Activated naive CD4-positive, alpha-beta T cell (primary cell): ENCODE measurements at regions not wholly inside any gene's neighbourhood (a gene's known extent, or its start where the extent isn't known, plus 50 kb on each side); places are given as distances from the start of the nearest gene placed in this dataset.

Experiments used
- DNase-seq, 4 experiments: peaks; one replicate each; lab custom pipeline; 2025; lab: John Stamatoyannopoulos, UW

DNA sequence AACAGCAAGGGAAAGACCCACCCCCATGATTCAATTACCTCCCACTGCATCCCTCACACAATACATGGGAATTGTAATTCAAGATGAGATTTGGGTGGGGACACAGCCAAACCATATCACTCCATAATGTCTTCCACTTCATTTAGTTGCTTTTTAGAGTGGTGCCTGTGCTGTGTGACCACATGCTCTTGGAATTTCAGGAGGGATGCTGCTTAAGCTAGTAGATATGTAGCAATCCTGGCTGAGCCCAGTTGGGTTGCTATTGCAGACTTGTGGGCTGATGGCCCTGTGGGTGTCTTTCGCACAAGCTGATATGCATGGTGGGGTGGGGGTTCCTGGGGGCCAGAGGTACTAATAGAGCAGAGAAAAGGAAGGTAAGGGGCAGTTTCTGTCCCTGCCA, 160.4 kb upstream of the SYT6 start:
- no peak for DNase-seq

DNA sequence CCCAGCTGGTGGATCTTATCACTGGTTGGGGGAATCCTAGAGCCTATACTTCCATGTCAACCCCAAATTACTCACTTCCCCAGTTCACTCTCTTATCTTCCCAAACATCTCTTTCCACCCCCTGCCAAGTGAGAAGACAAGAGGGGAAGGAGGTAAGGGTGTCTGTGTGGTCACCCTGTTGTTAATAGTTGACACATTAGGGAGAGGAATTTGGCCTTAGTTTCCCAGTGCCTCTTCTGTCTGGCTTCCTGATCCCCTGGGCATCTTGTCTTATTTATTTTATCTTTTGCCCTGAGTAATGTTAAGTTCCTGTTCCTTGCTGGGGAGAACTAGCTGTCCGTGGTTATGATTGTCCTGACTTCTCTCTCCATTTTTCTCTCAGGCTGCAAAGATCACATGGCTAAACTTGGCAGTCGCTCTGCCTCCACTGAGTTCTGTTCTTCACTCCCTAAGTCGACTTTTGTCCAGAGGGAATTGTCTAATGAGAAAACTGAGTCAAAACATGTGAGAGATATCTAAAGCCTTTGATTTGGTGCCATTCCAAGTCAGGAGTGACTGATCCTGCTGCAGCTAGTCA, 157.1 kb upstream of the SYT6 start:
- no peak for DNase-seq

DNA sequence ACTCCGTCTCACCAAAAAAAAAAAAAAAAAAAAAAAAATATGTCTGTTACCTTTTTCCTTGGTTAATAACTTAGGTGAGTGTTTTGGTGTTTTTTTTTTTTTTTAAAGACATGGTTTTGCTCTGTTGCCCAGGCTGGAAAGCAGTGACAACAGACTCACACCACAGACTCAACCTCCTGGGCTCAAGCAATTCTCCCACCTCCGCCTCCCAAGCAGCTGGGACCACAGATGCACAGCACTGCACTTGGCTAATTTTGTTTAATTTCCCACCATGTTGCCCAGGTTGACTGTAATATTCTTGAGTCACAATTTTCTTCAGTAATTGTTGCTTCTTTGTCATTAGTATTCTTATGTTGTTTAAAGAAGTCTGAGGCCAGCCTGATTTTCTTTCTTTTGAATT, 149.2 kb upstream of the SYT6 start:
- DNase-seq = no peak

DNA sequence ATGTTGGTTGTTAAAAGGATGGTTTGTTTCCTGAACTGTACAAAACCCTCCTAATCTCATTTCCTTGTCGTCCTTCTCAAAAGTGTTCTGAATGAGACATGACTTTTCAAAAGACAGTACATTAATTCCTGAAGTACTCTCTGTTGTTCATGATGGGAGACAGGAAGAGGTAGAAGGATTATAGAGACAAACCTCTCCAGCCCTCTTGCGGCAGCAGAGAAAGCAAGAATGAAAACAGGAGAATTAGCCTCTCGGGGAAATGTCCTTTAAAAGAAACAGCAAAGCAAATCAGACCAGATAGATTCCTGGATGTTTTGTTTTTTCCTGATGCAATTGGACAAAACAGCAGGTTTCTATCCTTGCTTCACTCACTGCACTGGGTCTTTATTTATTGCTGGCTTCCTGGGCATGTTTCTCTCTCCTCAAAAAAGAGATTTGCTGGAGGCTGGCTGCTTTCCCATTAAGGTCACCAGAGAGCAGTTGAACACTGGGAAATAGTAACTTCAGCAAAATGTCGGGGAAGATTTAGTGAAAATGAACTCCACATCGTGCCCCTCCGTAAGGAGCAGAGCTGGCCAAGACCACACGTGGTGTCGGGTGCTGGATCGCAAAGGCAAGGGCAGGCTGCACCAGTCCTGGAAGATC, 145.8 kb upstream of the SYT6 start:
- DNase-seq = no peak

DNA sequence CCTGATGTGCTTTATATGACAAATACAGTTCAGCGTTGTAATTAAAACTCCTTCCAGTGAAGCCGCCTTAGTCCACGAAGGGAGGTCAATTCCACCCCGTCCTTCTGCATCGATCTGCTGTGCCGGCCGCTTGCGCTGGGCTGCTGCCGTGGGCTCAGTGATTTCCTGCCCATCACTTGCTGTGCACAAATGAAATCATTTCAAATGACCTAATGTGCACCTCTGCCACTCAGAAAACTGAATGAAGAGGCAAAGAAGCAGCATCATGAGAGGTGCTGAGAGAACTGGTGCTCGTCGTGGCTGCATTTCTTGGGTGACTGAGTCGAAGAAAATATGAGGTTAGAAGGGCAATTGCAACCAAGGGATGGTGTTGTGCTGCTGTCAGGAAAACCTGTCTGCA, 144.3 kb upstream of the SYT6 start:
- DNase-seq = no peak

DNA sequence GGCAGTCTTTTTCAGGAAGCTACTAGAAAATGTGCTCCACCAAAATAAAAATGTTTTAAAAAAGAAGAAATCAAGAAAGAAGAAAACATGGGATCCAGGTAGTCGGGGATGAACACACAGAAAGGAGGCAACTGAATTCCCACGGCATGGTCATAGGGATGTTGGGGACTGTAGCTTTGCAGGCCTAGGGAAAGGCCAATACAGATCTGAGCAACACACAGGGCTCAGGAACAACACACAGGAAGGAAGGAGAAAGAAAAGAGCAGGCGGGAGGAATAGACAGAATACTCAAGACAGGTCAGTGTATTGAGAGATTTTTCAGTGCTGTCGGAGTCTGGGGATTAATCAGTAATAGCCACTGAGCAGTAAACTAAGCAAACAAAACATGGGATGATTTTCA, 142.7 kb upstream of the SYT6 start:
- DNase-seq = no peak

DNA sequence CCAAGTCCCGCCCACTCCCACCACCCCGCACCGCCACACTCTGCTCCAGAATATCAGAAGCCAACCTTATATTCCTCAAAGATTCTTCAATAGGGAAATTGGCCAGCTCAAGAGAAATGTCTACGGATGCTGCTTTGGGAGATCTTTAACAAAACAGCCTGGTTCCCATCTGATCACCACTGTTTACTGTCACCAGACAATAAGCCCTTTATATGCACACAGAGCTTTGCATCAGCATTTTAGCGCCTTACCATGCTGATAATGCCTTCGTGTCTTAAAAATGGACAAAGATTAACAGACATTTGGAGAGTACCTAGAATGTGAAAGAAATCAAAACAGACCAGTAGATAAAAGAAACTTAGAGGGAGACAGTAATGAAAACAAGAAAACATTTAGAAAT, 141.7 kb upstream of the SYT6 start:
- DNase-seq = no peak

DNA sequence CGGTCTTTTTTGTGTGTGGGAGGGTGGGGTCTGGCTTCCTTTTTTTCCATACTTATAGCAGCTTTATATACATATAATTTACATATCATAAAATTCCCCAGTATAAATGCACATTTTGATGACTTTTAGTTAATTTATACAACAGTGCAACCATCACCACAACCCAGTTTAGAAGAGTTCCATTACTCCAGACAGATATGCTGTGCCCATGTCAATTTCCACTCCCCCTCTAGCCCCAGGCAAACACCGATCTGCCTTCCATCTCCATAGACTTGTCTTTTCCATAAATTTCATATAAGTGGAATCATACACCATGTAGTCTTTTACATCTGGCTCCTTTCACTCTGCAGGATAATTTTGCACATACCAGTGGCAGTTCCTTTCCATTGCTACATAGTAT, 139.2 kb upstream of the SYT6 start:
- DNase-seq = no peak

DNA sequence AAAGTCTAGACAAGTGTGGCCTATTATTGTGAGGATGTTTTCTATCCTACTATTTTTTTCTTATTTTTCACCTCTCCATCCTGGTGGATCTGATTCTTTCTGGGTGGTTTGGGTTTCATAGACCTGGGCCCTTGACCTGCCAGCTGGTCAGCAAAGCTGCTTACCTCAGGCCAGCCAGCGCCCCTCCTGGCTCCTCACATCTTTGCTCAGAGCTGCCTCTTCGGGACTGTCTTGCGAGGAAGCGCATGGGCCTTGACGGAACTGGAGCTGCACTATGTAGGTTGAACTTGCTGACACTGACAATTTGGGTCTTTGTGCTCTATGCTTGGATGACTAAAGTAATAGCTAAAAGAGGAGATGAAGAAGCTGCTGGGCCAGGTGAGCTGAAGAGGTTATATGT, 138.5 kb upstream of the SYT6 start:
- no peak for DNase-seq

DNA sequence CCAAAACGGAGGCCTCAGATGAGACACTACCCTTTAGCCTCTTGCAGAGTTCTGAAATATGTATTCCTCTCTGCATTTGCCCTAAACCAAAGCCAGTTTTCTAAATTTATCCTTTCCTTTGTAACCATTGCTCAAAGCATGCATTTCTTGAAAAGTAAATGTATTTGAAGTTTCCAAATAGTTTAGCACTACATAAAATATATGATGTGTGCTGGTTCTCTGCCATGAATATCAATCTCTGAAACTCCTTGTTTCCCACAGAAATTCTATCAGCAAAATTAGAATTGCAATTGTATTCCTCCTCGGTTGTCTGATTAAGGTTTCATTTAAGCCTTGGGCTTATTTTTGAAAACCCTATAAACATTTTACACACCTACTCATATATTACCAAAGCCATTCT, 137.1 kb upstream of the SYT6 start:
- no peak for DNase-seq

DNA sequence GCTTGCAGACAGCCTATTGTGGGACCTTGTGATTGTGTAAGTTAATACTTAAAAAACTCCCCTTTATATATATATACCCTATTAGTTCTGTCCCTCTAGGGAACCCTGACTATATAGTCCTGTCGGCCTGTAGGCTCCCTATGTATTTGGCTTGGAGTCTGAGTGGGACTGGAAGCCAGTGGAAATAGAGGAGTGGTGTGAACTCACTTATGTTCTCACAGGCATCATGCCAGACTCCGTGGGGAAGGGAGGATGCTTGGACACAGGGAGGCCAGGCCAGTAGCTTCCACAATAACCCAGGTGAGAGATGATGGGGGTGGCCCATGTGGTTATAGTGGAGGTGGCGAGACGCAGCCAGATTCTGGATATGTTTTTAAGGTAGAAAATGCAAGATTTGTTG, 136.7 kb upstream of the SYT6 start:
- no peak for DNase-seq

DNA sequence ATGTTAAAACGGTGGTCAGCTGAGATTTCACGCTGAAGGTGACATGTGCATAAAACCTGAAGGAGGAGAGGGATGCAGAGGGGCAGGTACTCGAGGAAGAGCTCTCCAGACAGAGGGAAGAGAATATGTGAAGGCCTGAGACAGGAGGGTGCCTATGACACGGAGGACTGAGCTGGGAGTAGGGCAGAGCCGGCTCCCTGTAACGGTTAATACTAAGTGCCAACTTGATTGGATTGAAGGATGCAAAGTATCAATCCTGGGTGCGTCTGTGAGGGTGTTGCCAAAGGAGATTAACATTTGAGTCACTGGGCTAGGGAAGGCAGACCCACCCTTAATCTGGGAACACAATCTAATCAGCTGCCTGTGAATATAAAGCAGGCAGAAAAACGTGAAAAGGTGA, 136.2 kb upstream of the SYT6 start:
- no peak for DNase-seq

DNA sequence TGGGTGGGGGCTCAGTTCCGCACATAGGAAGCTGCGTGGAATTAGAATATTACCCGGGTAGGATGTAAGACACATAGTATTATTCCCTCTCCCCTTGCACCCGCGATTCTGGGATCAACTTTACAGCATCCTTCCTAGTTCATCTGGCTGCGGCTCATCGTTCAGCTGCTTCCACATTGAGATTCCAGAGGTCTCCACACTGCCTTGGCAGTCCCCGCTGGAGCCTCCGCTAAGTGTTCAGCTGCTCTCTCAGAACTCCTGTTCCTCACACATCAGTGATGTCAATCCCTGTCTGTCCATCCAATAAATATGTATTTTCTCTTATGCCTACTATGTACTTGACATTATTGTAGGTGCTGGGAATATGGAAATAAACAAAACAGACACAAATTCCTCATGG, 135.6 kb upstream of the SYT6 start:
- DNase-seq = no peak

DNA sequence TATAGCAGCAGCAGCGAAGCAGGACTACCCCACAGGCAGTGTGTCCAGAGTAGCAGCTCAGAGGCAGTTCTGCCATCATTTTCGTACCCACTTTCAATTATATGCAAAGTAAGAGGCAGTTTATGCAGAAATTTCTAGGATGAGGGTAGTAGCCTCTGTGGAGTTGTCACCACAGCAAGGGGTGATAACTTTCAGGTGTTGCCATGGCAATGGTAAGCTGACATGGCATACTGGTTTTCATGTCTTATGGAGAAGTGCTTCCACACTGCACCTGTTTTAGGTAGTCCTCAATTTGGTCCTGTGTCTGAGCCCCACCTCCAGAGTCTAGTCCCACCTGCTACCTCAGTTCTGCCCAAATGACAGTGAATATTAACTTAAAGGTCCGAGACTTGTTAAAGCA, 133.3 kb upstream of the SYT6 start:
- DNase-seq = no peak

DNA sequence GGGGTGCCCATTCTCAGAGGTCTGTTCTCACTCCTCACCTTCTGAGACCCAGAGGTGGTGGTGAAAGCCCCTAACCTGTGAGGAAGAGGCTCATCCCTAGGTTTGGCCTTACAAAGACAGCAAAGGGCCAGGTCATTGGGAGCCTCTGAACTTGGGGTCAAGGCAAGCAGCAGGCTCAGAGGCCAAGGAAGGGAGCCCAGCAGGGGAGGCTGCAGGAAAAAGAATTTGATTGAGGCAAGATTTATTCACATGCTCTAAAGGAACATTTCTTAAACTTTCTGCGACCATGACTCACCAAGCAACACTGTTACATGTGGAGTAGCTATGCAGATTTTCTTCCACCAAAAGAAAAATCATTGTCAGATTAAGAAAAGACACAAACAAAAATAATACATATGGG, 132.5 kb upstream of the SYT6 start:
- no peak for DNase-seq

DNA sequence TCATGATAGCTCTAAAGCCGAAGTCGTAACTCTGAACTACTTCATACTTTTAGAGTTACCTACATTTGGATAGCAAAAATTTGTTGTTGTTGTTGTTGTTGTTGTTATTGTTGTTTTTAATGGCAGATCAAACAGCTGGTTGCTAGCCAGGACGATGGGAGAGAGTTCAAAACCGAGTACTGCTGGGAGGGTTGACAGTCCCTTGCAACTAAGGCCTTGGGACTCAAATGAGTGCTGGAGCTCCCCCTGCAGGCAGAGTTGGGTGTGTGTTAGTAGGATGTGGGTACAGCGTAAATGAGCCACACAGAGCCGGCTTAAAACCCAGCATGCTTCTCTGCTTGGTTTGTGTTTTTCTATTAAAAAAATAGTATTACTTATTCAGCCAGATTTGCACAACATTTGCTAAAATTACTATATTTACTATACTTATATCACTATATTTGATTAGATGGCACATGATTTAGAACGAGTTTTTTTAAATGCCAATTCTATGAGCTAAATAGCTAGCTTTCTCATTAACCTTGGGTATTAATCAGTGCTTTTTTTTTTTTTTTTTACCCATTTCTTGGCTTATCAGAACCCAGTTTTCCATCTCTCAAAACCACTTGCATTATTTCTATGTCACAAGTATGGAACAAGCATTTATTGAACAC, 129.2 kb upstream of the SYT6 start:
- peak; percentile 42 to 78 (median 72) for DNase-seq

DNA sequence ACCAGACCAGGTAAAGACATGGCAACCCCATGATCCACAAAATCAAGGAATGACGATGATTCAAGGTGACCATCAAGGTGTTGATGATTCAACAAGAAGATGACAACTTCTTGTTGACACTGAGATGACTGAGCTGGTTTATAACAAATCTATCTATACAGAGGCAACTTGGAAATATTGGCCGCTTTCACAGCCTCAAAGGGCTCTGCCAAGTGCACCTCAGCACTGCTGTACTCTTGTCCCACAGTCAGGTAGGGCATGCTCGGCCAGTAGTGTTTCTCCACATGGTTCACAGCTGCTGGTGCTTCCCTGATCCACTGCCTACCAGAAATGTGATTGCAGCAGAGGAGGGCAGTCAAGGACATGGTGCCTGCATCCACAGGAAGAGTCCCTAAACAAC, 125.2 kb upstream of the SYT6 start:
- no peak for DNase-seq

DNA sequence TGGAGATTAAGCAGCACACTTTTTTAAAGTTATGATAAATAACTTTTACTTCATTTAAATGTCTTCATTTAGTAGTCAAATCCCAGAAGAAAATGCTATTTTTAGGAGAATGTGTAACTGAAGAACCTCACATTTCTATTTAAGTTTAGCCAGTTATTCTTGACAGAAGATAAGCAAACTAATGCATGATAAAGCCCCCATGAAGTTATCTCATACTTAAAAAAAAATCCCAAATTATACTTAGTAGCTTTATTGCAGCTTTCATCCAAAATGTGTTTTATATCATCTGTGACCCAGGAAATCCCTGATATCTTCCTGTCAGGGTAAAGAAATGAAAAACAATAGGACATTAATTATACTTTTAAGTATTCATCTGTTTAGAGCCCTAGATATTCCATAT, 124.8 kb upstream of the SYT6 start:
- no peak for DNase-seq

DNA sequence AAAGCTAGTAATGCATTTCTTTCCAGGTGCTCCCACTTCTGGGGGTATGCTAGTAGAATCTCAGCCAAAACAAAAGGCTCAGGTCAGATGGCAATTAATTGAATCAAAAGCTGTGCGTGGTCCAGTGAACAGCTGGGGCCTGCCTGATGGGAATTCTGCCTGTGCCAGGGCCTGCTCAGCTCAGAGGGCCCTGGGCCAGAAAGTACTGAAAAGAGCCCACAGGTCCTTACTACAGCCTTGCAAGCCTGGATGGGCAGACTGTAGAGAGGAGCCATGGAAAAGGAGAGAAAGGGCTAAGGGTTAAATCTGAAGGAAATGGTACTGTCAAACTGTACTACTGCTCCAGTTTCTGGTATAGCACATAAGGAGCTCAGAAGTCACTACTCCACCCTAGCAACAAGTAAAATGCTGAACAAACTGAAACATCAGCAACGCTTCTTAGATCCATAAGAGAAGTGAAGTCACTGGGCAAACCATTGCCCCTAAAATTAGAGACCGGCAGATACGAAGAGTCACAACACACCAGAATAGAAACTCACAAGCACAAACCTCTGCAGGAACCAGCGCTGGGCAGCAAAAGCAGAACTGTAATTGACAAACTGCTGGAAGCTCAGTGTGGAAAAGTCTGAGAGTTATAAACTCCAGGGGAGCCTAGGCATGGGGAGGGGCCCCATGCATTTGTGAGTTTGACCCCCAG, 121.1 kb upstream of the SYT6 start:
- no peak for DNase-seq

DNA sequence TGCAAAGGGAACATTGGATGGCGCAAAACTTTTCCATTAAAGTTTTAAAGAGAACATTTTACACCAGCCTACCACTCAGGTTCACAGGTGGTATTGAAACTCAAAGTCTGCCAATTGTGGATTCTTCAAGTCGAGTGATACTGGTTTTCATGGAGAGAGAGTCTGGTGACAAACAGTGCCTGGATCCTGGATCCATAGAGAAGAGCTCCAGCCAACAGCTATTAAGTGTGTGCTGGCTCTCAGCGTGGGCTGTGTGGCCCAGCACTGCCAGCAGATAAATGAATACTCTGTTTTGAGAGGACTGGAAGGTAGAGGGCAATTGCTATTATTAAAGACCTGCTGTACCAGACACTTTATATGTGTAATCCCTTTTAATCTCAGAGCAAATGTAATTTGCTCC, 118.9 kb upstream of the SYT6 start:
- DNase-seq = no peak

DNA sequence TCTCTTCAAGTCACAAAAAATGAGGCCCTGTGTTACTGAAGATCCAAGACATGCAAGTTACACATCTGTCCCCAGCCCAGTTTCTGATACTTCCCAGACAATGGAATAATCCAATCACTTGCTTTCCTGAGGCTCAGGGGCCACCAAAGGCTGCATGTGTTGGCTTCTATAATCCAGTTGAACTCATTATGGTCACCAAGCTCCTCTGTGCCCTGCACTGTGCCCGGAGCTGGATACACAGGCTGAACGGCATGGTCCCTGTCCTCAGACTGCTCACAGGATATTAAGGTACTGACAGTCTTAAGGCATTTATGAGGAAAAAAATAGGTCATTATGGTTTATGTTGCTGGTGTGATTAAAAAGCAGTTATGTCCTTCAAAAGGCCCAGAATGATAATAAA, 117.0 kb upstream of the SYT6 start:
- no peak for DNase-seq

DNA sequence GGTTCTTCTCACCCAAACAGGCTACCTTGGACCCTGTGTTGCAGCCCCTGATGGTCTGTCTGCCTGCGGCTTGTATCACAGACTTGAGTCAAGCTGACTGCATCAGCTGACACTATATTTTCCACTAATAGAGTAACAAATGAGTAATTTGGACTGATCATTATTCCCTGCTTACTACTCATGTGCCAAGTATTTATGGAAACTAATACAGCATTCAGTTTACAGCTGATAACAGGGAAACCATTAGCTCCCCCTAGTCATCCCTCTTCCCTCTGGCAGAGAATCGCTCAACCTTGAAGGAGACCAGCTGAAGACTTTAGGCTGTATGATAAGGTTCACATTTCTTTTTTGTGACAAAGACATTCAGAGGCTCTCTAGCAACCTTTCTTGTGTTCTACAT, 116.6 kb upstream of the SYT6 start:
- no peak for DNase-seq

DNA sequence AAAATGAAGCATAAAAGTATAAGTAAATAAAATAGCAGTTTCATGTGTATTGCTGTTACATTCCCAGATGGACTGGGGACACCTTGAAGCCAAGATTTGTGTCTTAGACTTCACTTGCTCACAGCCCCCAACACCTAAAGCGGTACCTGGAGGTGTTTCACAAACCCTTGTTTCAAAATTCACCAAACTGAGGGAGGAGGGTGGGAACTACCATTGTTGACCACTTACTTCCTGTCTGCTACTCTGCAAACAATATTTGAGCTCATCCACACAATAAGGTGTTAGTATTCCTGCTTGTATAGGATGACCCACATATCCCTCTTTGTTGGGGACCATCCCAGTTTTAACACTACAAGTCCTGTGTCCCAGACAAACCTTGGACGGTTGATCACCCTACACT, 115.9 kb upstream of the SYT6 start:
- no peak for DNase-seq
